ENCODE measurements at regions not wholly inside any gene's neighbourhood (a gene's known extent, or its start where the extent isn't known, plus 50 kb on each side); places are given as distances from the start of the nearest gene placed in this dataset.

DNA sequence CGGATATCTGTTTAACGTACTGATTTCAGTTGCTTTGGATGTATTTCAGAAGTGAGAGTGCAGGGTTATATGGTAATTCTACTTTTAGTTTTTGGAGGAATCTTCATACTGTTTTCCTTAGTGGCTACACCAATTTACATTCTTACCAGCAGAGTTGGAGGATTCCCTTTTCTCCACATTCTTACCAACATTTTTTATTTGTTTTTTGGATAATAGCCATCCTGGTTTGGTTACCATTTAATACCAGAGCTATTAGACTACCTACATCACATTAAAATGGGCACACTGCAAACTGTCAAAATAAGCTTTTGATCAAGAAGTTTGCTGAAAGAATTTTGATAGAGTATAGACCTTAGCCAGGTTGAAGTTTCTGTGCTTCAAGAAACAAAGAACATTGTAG, 217.2 kb upstream of the CFAP20DC start:
- TF ChIP-seq CTCF (IDR thresholded peaks at IDR 0.05) (no peak), POLR2A (IDR thresholded peaks at IDR 0.05) (no peak)
